DND-41 (cell line): ENCODE measurements at regions not wholly inside any gene's neighbourhood (a gene's known extent, or its start where the extent isn't known, plus 50 kb on each side); places are given as distances from the start of the nearest gene placed in this dataset.
A peak's percentile ranks its signal among the peaks of the same experiment; 100 is the strongest.

Source experiments
- ATAC-seq: fragments of 200-7000 bp; cut with Tn5 transposase; 3 replicates; pipeline ENCODE4 v1.9.1; 2021; ENCODE audit warnings: low read depth; ENCODE audit not compliant: insufficient read depth
- DNase-seq: peaks from one replicate; pipeline ENCODE4 v3.0.0-alpha.2; 2020
- H2AFZ ChIP-seq: 2 replicates; pipeline ENCODE4 v1.6.0; 2012; ENCODE audit warnings: low read depth, low read length
- H3K27ac ChIP-seq: 2 replicates; pipeline ENCODE4 v1.5.1; 2012; ENCODE audit warnings: low read length, inconsistent platforms
- H3K27me3 ChIP-seq: fragments of 200-600 bp; sonication (generic); 2 replicates; pipeline ENCODE4 v1.6.0; 2012; ENCODE audit warnings: low read length, mild to moderate bottlenecking, inconsistent platforms; ENCODE audit not compliant: insufficient read depth, poor library complexity
- H3K36me3 ChIP-seq: 2 replicates; pipeline ENCODE4 v1.5.1; 2012; ENCODE audit warnings: low read length, inconsistent platforms; ENCODE audit not compliant: insufficient read depth
- H3K4me1 ChIP-seq: 2 replicates; pipeline ENCODE4 v1.5.1; 2012; ENCODE audit warnings: mild to moderate bottlenecking, low read length; ENCODE audit not compliant: insufficient read depth
- H3K4me2 ChIP-seq: 2 replicates; pipeline ENCODE4 v1.6.0; 2012; ENCODE audit warnings: mild to moderate bottlenecking, moderate library complexity, low read length, inconsistent platforms; ENCODE audit not compliant: insufficient read depth
- H3K4me3 ChIP-seq, 2 experiments: fragments of 200-600 bp in 1 of 2; shearing (Covaris generic) in 1 of 2; 2 replicates each; pipeline ENCODE4 v1.5.1; 2012 to 2016; ENCODE audit warnings: inconsistent platforms in 2 of 2, low read length in 2 of 2, mild to moderate bottlenecking in 2 of 2, low read depth in 1 of 2, moderate library complexity in 1 of 2
- H3K79me2 ChIP-seq: 2 replicates; pipeline ENCODE4 v1.6.0; 2012; ENCODE audit warnings: low read length, inconsistent platforms; ENCODE audit not compliant: insufficient read depth
- H3K9ac ChIP-seq: 2 replicates; pipeline ENCODE4 v1.6.0; 2012; ENCODE audit warnings: low read depth, mild to moderate bottlenecking, inconsistent platforms, low read length, moderate library complexity
- H3K9me3 ChIP-seq: 2 replicates; pipeline ENCODE4 v1.5.1; 2012; ENCODE audit warnings: low read length, moderate library complexity, mild to moderate bottlenecking, inconsistent platforms; ENCODE audit not compliant: insufficient read depth, severe bottlenecking
- H4K20me1 ChIP-seq: 2 replicates; pipeline ENCODE4 v1.6.0; 2012; ENCODE audit warnings: low read length; ENCODE audit not compliant: insufficient read depth
- CTCF ChIP-seq: IDR thresholded peaks from 2 replicates; pipeline ENCODE4 v1.5.1; 2012; ENCODE audit warnings: borderline replicate concordance, low read length, moderate library complexity, mild to moderate bottlenecking; ENCODE audit not compliant: poor library complexity, severe bottlenecking; ENCODE audit errors: extremely low read depth
- EZH2 ChIP-seq: IDR thresholded peaks from 3 replicates; pipeline ENCODE4 v1.6.1; 2012; ENCODE audit warnings: borderline replicate concordance, low read depth, mild to moderate bottlenecking, moderate library complexity, low read length, inconsistent platforms; ENCODE audit not compliant: severe bottlenecking

GRCh38 chr21:17002594-17003257 is 510.1 kb upstream of the CXADR start:
- Histone ChIP-seq H3K27me3 (no peaks in the 10 kb centered on the region), H2AFZ (peak overlapping the region; percentile 75), H3K4me2 (peak overlapping the region; percentile 58), H3K9ac (peak overlapping the region; percentile 45), H3K9me3 (no peaks in the 10 kb centered on the region), H3K4me3 (peak overlapping the region in 1 of 2 experiments; percentile 34; a peak in 2 of 4 replicates), H3K4me1 (peaks cover 27% of the 10 kb centered on the region), H4K20me1 (no peaks in the 10 kb centered on the region), H3K79me2 (no peaks in the 10 kb centered on the region), H3K36me3 (no peaks in the 10 kb centered on the region), H3K27ac (peak overlapping the region; percentile 84)
- no peak for ATAC-seq
- DNase-seq, result no peak
- no peak for TF ChIP-seq EZH2
- no peak for TF ChIP-seq CTCF

GRCh38 chr21:17003258-17003615 is 509.6 kb upstream of the CXADR start:
- Histone ChIP-seq H2AFZ (peak overlapping the region; percentile 75), H3K27ac (peak overlapping the region; percentile 84), H3K4me2 (peak overlapping the region; percentile 58), H4K20me1 (no peaks in the 10 kb centered on the region), H3K4me3 (peak overlapping the region in 1 of 2 experiments; percentile 34; a peak in 2 of 4 replicates), H3K9ac (peak overlapping the region; percentile 45), H3K4me1 (peaks cover 27% of the 10 kb centered on the region), H3K36me3 (no peaks in the 10 kb centered on the region), H3K27me3 (no peaks in the 10 kb centered on the region), H3K79me2 (no peaks in the 10 kb centered on the region), H3K9me3 (no peaks in the 10 kb centered on the region)
- DNase-seq, result no peak
- TF ChIP-seq EZH2 (no peak), CTCF (no peak)
- peak; percentile 48; the same call in 2 of the 3 replicates for ATAC-seq

GRCh38 chr21:17003763-17004373 is 509.0 kb upstream of the CXADR start:
- H3K4me1 ChIP-seq, result peaks cover 27% of the 10 kb centered on the region
- no peaks in the 10 kb centered on the region for H3K79me2 ChIP-seq
- no peaks in the 10 kb centered on the region for H3K9me3 ChIP-seq
- no peaks in the 10 kb centered on the region for H3K36me3 ChIP-seq
- H4K20me1 ChIP-seq, result no peaks in the 10 kb centered on the region
- TF ChIP-seq EZH2 (no peak), CTCF (no peak)
- peak overlapping the region; percentile 84 for H3K27ac ChIP-seq
- peak overlapping the region; percentile 45 for H3K9ac ChIP-seq
- H3K4me3 ChIP-seq, result peak overlapping the region; percentile 16 to 34; a peak in 3 of 4 replicates
- peak overlapping the region; percentile 58 for H3K4me2 ChIP-seq
- H3K27me3 ChIP-seq, result no peaks in the 10 kb centered on the region
- H2AFZ ChIP-seq, result peak overlapping the region; percentile 75
- ATAC-seq (peak; percentile 87), DNase-seq (peak; percentile 45)
